PC-9 (cell line): ENCODE measurements at regions not wholly inside any gene's neighbourhood (a gene's known extent, or its start where the extent isn't known, plus 50 kb on each side); places are given as distances from the start of the nearest gene placed in this dataset.
A peak's percentile ranks its signal among the peaks of the same experiment; 100 is the strongest.

Source experiments
- BruUV-seq: library from RNA; stranded (reverse); fragments of 400-500 nt; replicated peaks from 2 replicates; lab custom pipeline; 2021; lab: Mats Ljungman, UMichigan
- CTCF ChIA-PET: fragments of 300-600 bp; sonication (Branson Sonifier 250); formaldehyde crosslinking; loops from one replicate; lab custom pipeline; 2022; ENCODE audit warnings: antibody characterized with exemption; lab: Charles Lee
- POLR2A ChIA-PET: fragments of 300-600 bp; sonication (Branson Sonifier 250); formaldehyde crosslinking; loops from one replicate; lab custom pipeline; 2022; ENCODE audit warnings: antibody characterized with exemption; ENCODE audit not compliant: unreplicated experiment; lab: Charles Lee
- DNase-seq, 2 experiments: peaks; one replicate each; pipeline versions ENCODE4 v3.0.0 to v3.0.0-alpha.2; 2015 to 2022; ENCODE audit warnings: mixed read lengths in 1 of 2
- H2AFZ ChIP-seq: fragments of 200-600 bp; sonication (generic); 2 replicates; pipeline ENCODE4 v1.8.1; 2017; ENCODE audit warnings: antibody characterized with exemption
- H3F3A ChIP-seq: fragments of 200-600 bp; sonication (generic); 2 replicates; pipeline ENCODE4 v1.8.1; 2017; ENCODE audit warnings: antibody characterized with exemption, mild to moderate bottlenecking, low read depth; ENCODE audit not compliant: insufficient read depth
- H3K27ac ChIP-seq: fragments of 200-600 bp; sonication (generic); 2 replicates; pipeline ENCODE4 v1.6.1; 2016; ENCODE audit warnings: mixed run types
- H3K27me3 ChIP-seq: fragments of 200-600 bp; sonication (generic); 2 replicates; pipeline ENCODE4 v1.6.1; 2016; ENCODE audit warnings: low read depth, mixed run types; ENCODE audit not compliant: insufficient read depth
- H3K36me3 ChIP-seq: fragments of 200-600 bp; sonication (generic); 2 replicates; pipeline ENCODE4 v1.6.1; 2016; ENCODE audit warnings: low read depth, mixed run types
- H3K4me1 ChIP-seq: fragments of 200-600 bp; sonication (generic); replicated peaks from 2 replicates; pipeline ENCODE4 v1.6.1; 2016; ENCODE audit warnings: mixed run types; ENCODE audit not compliant: insufficient read depth
- H3K4me2 ChIP-seq: fragments of 200-600 bp; sonication (generic); 2 replicates; pipeline ENCODE4 v1.6.1; 2017; ENCODE audit warnings: mixed run types
- H3K4me3 ChIP-seq: fragments of 200-600 bp; sonication (generic); 2 replicates; pipeline ENCODE4 v1.6.1; 2016; ENCODE audit warnings: mixed run types
- H3K79me2 ChIP-seq: fragments of 200-600 bp; sonication (generic); 2 replicates; pipeline ENCODE4 v1.6.1; 2017; ENCODE audit warnings: low read depth, mixed run types
- H3K9me2 ChIP-seq: fragments of 200-600 bp; sonication (generic); 2 replicates; pipeline ENCODE4 v1.8.1; 2017; ENCODE audit warnings: mild to moderate bottlenecking; ENCODE audit not compliant: insufficient read depth
- H3K9me3 ChIP-seq: fragments of 200-600 bp; sonication (generic); 2 replicates; pipeline ENCODE4 v1.8.1; 2016; ENCODE audit warnings: low read depth; ENCODE audit not compliant: insufficient read depth
- H4K20me1 ChIP-seq: fragments of 200-600 bp; sonication (generic); 2 replicates; pipeline ENCODE4 v1.8.1; 2017; ENCODE audit not compliant: insufficient read depth
- CTCF ChIP-seq: fragments of 200-600 bp; sonication (generic); conservative IDR thresholded peaks from 2 replicates; pipeline ENCODE4 v1.6.1; 2017; ENCODE audit warnings: mixed run types, antibody characterized with exemption, mild to moderate bottlenecking, moderate library complexity
- EZH2 ChIP-seq: fragments of 200-600 bp; sonication (generic); IDR thresholded peaks from 2 replicates; pipeline ENCODE4 v1.8.0; 2017; ENCODE audit warnings: antibody characterized with exemption, low read depth
- intact Hi-C: fragments of 100-400 bp; cut with micrococcal nuclease; formaldehyde crosslinking; loops from one replicate; pipeline ENCODE4 v1.10.0; 2022; ENCODE audit not compliant: unreplicated experiment

GRCh38 chr10:90226517-90226916 is 525.1 kb downstream of the KIF20B start:
- no peak overlapping the region for H2AFZ ChIP-seq
- POLR2A ChIA-PET: interaction anchor here (0.7 kb wide), 1 partner anchor 583 kb away, joined by 7 read pairs; no protein-coding TSS in a partner anchor

GRCh38 chr10:90227217-90227656 is 525.8 kb downstream of the KIF20B start:
- H3K9me2 ChIP-seq: no peaks in the 10 kb centered on the region
- H3K4me2 ChIP-seq: no peak overlapping the region
- TF ChIP-seq EZH2: no peak
- no peak for TF ChIP-seq CTCF
- ChIA-PET CTCF (no interaction called here), POLR2A (interaction anchor here (0.7 kb wide), 1 partner anchor 584 kb away, joined by 7 read pairs; no protein-coding TSS in a partner anchor)
- peak; percentile 32 to 72 for DNase-seq
- no peaks in the 10 kb centered on the region for H3F3A ChIP-seq
- H4K20me1 ChIP-seq: no peaks in the 10 kb centered on the region
- no peaks in the 10 kb centered on the region for H3K4me1 ChIP-seq
- H3K9me3 ChIP-seq: 0 out of 2 replicates have a peak, but pooled peaks cover 5% of the 10 kb centered on the region
- BruUV-seq: no TSS peak
- no peak overlapping the region for H3K4me3 ChIP-seq
- intact Hi-C loops: loop anchor here (1.0 to 2.0 kb wide), 3 partner anchors 68 to 360 kb away; no protein-coding TSS in a partner anchor
- H3K36me3 ChIP-seq: no peaks in the 10 kb centered on the region
- no peak overlapping the region for H2AFZ ChIP-seq
- no peaks in the 10 kb centered on the region for H3K27me3 ChIP-seq
- no peak overlapping the region for H3K27ac ChIP-seq
- no peaks in the 10 kb centered on the region for H3K79me2 ChIP-seq

More at GRCh38 chr10:90226517-90226916, 525.1 kb downstream of the KIF20B start:
- Histone ChIP-seq H3K36me3 (no peaks in the 10 kb centered on the region), H3K79me2 (no peaks in the 10 kb centered on the region), H3K4me1 (no peaks in the 10 kb centered on the region), H3K4me3 (no peak overlapping the region), H3K27ac (no peak overlapping the region), H3K9me2 (no peaks in the 10 kb centered on the region), H3K27me3 (no peaks in the 10 kb centered on the region), H4K20me1 (no peaks in the 10 kb centered on the region), H3K4me2 (no peak overlapping the region), H3F3A (no peaks in the 10 kb centered on the region), H3K9me3 (0 out of 2 replicates have a peak, but pooled peaks cover 5% of the 10 kb centered on the region)
- DNase-seq: no peak
- intact Hi-C loops: loop anchor here (2.0 kb wide), 2 partner anchors 68 to 306 kb away; no protein-coding TSS in a partner anchor
- no TSS peak for BruUV-seq
- CTCF ChIA-PET: no interaction called here
- no peak for TF ChIP-seq EZH2
- TF ChIP-seq CTCF: no peak

- no TSS peak for BruUV-seq
- no peaks in the 10 kb centered on the region for H3K9me2 ChIP-seq
- H3F3A ChIP-seq: no peaks in the 10 kb centered on the region
- ChIA-PET CTCF (no interaction called here), POLR2A (interaction anchor here (0.6 kb wide), 1 partner anchor 79 kb away, joined by 3 read pairs; no protein-coding TSS in a partner anchor)
- no peaks in the 10 kb centered on the region for H3K27me3 ChIP-seq
- H3K4me3 ChIP-seq: no peak overlapping the region
- H4K20me1 ChIP-seq: no peaks in the 10 kb centered on the region
- DNase-seq: no peak
- no peak overlapping the region for H2AFZ ChIP-seq
- H3K36me3 ChIP-seq: no peaks in the 10 kb centered on the region
- no peak overlapping the region for H3K27ac ChIP-seq
- H3K4me1 ChIP-seq: no peaks in the 10 kb centered on the region
- H3K4me2 ChIP-seq: no peak overlapping the region
- H3K9me3 ChIP-seq: 0 out of 2 replicates have a peak, but pooled peaks cover 5% of the 10 kb centered on the region
- intact Hi-C loops: loop anchor here (1.0 to 2.0 kb wide), 3 partner anchors 67 to 360 kb away; no protein-coding TSS in a partner anchor
- TF ChIP-seq EZH2 (no peak), CTCF (no peak)
- no peaks in the 10 kb centered on the region for H3K79me2 ChIP-seq
These were observed 526.4 kb downstream of the KIF20B start for GRCh38 chr10:90227786-90228185.
